ENCODE measurements at regions not wholly inside any gene's neighbourhood (a gene's known extent, or its start where the extent isn't known, plus 50 kb on each side); places are given as distances from the start of the nearest gene placed in this dataset.

DNA sequence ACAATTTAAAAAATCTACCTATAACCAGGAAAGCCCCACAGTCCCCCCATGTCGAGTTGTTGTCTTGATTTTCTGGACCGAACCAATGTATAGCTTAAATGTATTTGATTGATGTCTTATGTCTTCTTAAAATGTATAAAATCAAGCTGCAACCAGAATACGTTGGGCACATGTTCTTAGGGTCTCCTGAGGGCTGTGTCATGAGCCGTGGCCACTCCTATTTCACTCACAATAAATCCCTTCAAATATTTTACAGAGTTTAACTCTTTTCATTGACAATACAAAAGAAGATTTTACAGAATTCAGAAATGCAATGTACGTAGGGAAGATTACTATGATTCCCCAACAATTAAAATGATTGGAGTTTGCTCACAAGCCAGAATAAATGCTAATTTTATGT is 428.7 kb upstream of the RAG2 start:
- WGBS, 3 donors, result 43 to 50% (median 47%) methylated on average over 5 of the region's 5 CpGs
- Histone ChIP-seq H3K36me3 (ENCODE audit: insufficient read depth in 1 of 2, low read depth in 1 of 2) (no peaks in the 10 kb centered on the region), H3K4me3 (no peak overlapping the region), H3K4me1 (no peaks in the 10 kb centered on the region), H3K27ac (no peak overlapping the region), H3K27me3 (ENCODE audit: insufficient read depth in 3 of 3, low read length in 2 of 3) (no peaks in the 10 kb centered on the region), H3K9me3 (no peaks in the 10 kb centered on the region)
- TF ChIP-seq, protein P1, sequence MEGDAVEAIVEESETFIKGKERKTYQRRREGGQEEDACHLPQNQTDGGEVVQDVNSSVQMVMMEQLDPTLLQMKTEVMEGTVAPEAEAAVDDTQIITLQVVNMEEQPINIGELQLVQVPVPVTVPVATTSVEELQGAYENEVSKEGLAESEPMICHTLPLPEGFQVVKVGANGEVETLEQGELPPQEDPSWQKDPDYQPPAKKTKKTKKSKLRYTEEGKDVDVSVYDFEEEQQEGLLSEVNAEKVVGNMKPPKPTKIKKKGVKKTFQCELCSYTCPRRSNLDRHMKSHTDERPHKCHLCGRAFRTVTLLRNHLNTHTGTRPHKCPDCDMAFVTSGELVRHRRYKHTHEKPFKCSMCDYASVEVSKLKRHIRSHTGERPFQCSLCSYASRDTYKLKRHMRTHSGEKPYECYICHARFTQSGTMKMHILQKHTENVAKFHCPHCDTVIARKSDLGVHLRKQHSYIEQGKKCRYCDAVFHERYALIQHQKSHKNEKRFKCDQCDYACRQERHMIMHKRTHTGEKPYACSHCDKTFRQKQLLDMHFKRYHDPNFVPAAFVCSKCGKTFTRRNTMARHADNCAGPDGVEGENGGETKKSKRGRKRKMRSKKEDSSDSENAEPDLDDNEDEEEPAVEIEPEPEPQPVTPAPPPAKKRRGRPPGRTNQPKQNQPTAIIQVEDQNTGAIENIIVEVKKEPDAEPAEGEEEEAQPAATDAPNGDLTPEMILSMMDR (IDR thresholded peaks at IDR 0.05), result no peak
- no peak for DNase-seq
- no peak for ATAC-seq
- intact Hi-C loops (cut with DNase I), result no loop called here

DNA sequence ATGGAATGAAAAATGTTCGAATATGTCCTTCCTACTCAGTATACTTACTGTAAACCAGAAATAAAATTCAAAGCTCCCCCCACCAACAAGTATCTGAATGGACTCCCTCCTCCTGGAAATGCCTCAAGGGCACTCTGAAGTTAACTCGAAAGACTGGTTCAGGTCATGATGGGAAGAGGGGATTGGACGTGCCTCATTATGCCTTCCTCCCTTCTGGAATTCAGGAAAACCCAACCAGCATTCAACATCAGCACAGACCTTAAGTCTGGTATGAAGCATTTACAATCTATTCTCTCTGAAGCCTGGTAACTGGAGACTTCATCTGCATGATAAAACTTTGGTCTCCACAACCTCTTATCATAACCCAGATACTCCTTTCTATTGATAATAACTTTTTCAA is 428.3 kb upstream of the RAG2 start:
- WGBS, 3 donors, result 40 to 55% (median 48%) methylated on average over 3 of the region's 3 CpGs
- Histone ChIP-seq H3K27ac (no peak overlapping the region), H3K27me3 (ENCODE audit: insufficient read depth in 3 of 3, low read length in 2 of 3) (no peaks in the 10 kb centered on the region), H3K4me1 (no peaks in the 10 kb centered on the region), H3K36me3 (ENCODE audit: insufficient read depth in 1 of 2, low read depth in 1 of 2) (no peaks in the 10 kb centered on the region), H3K9me3 (no peaks in the 10 kb centered on the region), H3K4me3 (no peak overlapping the region)
- intact Hi-C loops (cut with DNase I), result no loop called here
- ATAC-seq, result no peak
- TF ChIP-seq, protein P1 (IDR thresholded peaks at IDR 0.05), result no peak
- no peak for DNase-seq

- intact Hi-C loops (cut with DNase I), result no loop called here
- 83 to 88% (median 87%) methylated on average over 4 of the region's 4 CpGs for WGBS, 3 donors
Measured at GRCh38 chr11:37006563-37006962, 408.5 kb upstream of the RAG2 start.

DNA sequence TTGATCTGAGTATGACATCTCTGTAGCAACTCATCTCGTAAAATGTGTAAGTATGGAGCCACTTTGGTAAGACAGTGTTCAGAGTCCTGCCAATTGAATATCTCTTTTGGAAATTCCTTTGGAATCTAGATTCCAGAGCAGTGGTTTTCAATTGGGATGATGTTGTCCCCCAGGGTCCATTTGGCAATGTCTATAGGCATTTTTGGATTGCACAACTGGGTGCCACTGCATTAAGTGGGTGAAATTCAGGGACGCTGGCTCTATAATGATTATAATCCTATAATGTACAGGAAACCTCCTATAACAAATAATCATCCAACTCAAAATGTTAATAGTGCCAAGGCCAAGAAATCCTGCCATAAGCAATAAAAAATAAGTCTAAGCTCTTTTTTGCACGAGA is 404.8 kb upstream of the RAG2 start:
- H3K27ac ChIP-seq, result no peak overlapping the region
- intact Hi-C loops (cut with DNase I), result no loop called here
- DNase-seq (no peak), ATAC-seq (no peak)
- WGBS, 3 donors, result 65 to 70% (median 68%) methylated on average over 3 of the region's 3 CpGs
- no peaks in the 10 kb centered on the region for H3K27me3 ChIP-seq (ENCODE audit: insufficient read depth in 3 of 3, low read length in 2 of 3)
- no peaks in the 10 kb centered on the region for H3K4me1 ChIP-seq
- TF ChIP-seq, protein P1 (IDR thresholded peaks at IDR 0.05), result no peak
- H3K9me3 ChIP-seq, result no peaks in the 10 kb centered on the region
- no peaks in the 10 kb centered on the region for H3K36me3 ChIP-seq (ENCODE audit: insufficient read depth in 1 of 2, low read depth in 1 of 2)
- H3K4me3 ChIP-seq, result no peak overlapping the region

More at GRCh38 chr11:37006563-37006962, 408.5 kb upstream of the RAG2 start:
- no peaks in the 10 kb centered on the region for H3K27me3 ChIP-seq (ENCODE audit: insufficient read depth in 3 of 3, low read length in 2 of 3)
- H3K27ac ChIP-seq, result no peak overlapping the region
- DNase-seq (no peak), ATAC-seq (no peak)
- TF ChIP-seq, protein P1 (IDR thresholded peaks at IDR 0.05), result no peak
- no peak overlapping the region for H3K4me3 ChIP-seq
- H3K4me1 ChIP-seq, result no peaks in the 10 kb centered on the region
- H3K36me3 ChIP-seq (ENCODE audit: insufficient read depth in 1 of 2, low read depth in 1 of 2), result no peaks in the 10 kb centered on the region
- H3K9me3 ChIP-seq, result peaks cover 7% of the 10 kb centered on the region

DNA sequence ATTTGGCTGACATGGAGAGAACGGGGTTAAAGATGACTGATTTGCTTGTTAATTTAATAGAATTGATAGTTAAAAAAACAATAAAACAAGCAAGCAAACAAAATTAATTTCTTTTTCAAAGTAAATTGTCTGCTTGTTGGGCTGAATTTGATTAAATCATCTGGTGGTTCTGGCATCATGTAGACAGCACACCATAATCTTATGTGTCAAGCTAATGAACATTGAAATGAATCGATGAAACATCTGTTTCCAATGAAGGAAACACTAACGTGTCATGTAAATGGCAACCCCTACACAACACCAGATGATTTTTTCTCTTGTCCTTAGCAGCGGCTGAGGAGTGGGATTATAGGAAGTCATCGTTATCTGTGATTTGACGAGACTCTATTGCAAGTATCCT is 399.6 kb upstream of the RAG2 start:
- no peak for ATAC-seq
- intact Hi-C loops (cut with DNase I), result loop anchor here in 1 of 2 donors (10.0 kb wide), 1 partner anchor 57 kb away; no protein-coding TSS in a partner anchor
- Histone ChIP-seq H3K4me1 (no peaks in the 10 kb centered on the region), H3K36me3 (ENCODE audit: insufficient read depth in 1 of 2, low read depth in 1 of 2) (no peaks in the 10 kb centered on the region), H3K27me3 (ENCODE audit: insufficient read depth in 3 of 3, low read length in 2 of 3) (no peaks in the 10 kb centered on the region), H3K4me3 (no peak overlapping the region), H3K27ac (no peak overlapping the region), H3K9me3 (no peaks in the 10 kb centered on the region)
- TF ChIP-seq, protein P1 (IDR thresholded peaks at IDR 0.05), result no peak
- WGBS, 3 donors, result 77 to 82% (median 81%) methylated on average over 6 of the region's 6 CpGs
- no peak for DNase-seq

All from psoas muscle (tissue), 7 donors.